ENCODE measurements at regions not wholly inside any gene's neighbourhood (a gene's known extent, or its start where the extent isn't known, plus 50 kb on each side); places are given as distances from the start of the nearest gene placed in this dataset.

DNA sequence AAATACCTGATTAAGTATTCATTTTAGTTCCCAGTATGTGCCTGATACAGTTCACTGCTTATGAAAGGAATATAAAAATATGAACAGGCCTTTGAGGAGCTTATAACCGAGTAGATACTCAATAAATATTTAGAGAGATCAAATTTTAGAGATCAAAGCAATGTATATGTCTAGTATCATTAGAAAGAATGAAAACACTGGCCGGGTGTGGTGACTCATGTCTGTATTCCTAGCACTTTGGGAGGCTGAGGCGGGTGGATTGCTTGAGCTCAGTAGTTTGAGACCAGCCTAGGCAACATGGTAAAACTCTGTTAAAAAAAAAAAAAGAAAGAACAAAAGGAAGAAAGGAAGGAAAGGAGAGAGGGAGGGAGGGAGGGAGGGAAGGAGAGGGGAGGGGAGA, 113.2 kb upstream of the EEA1 start:
- H3K36me3 ChIP-seq = no peaks in the 10 kb centered on the region
- no peak for DNase-seq
- H3K9me3 ChIP-seq = no peaks in the 10 kb centered on the region
- intact Hi-C loops (cut with DNase I) = no loop called here
- no peak overlapping the region for H3K27ac ChIP-seq
- no peak for ATAC-seq
- no peaks in the 10 kb centered on the region for H3K4me1 ChIP-seq
- 89 to 90% methylated on average over 3 of the region's 3 CpGs for WGBS, 2 donors
- H3K27me3 ChIP-seq = no peaks in the 10 kb centered on the region
- TF ChIP-seq CTCF (IDR thresholded peaks at IDR 0.05) = no peak
- H3K4me3 ChIP-seq = no peak overlapping the region

DNA sequence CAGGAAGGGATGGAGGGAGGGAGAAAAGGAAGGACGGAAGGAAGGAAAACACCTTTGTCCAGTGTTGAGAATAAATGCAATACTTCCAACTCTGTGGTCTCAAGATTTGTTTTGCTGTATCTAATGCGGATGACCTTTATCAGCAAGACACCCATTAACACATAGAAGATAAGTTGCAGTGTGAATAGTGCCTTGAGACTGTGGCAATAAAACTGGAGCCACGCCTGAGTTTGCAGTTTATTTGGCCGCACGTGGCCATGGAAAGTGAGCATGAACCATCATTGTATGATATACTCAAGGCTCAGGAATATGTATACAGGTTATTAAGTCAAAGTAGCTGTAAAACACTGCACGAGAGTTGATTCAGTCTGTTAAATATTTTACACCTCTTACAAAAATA, 113.6 kb upstream of the EEA1 start:
- H3K4me3 ChIP-seq = no peak overlapping the region
- intact Hi-C loops (cut with DNase I) = no loop called here
- no peaks in the 10 kb centered on the region for H3K9me3 ChIP-seq
- H3K27ac ChIP-seq = no peak overlapping the region
- no peak for TF ChIP-seq CTCF (IDR thresholded peaks at IDR 0.05)
- 68 to 81% methylated on average over 6 of the region's 6 CpGs for WGBS, 2 donors
- ATAC-seq (no peak), DNase-seq (no peak)
- H3K27me3 ChIP-seq = no peaks in the 10 kb centered on the region
- no peaks in the 10 kb centered on the region for H3K4me1 ChIP-seq
- no peaks in the 10 kb centered on the region for H3K36me3 ChIP-seq

DNA sequence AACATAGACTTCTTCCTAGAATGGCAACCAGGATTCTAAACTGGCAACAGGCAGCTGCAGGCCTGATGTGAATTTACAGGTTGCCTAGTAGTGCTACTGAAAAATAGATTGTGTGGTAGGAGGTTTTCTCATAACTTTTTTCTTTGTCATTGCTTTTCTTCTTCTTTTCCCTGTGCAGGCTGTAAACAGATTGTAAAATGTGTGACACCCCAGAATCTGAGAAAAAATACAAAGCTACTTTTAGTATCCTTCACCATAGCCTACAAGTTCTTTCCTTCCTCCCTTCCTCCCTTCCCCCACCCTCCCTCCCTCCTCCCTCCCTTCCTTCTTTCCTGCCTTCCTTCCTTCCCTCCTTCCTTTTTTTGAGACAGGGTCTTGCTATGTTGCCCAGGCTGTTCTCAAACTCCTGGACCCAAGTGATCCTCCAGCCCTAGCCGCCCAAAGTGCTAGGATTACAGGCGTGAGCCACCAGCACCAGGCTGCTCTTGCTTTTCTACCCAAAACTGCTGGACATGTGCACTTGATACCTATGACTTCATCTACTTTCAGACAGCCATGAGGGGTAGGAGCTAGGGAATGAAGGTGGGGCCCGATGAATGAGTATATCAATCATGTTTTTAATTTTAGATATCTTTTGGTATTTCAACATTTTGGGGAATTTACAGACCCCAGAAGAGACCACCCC, 114.2 kb upstream of the EEA1 start:
- H3K36me3 ChIP-seq = no peaks in the 10 kb centered on the region
- no peak overlapping the region for H3K4me3 ChIP-seq
- no peak for TF ChIP-seq CTCF (IDR thresholded peaks at IDR 0.05)
- no peak overlapping the region for H3K27ac ChIP-seq
- H3K27me3 ChIP-seq = no peaks in the 10 kb centered on the region
- no peaks in the 10 kb centered on the region for H3K9me3 ChIP-seq
- intact Hi-C loops (cut with DNase I) = no loop called here
- no peak for ATAC-seq
- DNase-seq = no peak
- no peaks in the 10 kb centered on the region for H3K4me1 ChIP-seq
- 92 to 95% methylated on average over 3 of the region's 3 CpGs for WGBS, 2 donors

DNA sequence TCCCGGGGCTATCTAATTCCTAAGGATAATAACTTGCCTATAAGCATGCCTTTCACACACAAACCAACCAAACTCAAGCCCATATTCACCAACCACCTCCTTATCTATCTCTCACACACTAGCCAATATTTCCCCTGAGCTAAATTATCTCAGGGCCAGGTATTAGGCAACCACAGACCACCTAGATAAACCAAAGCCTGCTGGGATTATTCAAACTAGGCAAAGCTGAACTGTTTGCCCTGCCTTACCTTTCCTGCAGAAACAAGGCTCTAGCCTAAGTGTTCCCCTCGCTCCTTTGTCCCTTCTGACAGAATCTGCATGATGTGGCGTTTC, 114.7 kb upstream of the EEA1 start:
- DNase-seq = no peak
- Histone ChIP-seq H3K27me3 (no peaks in the 10 kb centered on the region), H3K4me3 (no peak overlapping the region), H3K9me3 (no peaks in the 10 kb centered on the region), H3K36me3 (no peaks in the 10 kb centered on the region), H3K27ac (no peak overlapping the region), H3K4me1 (no peaks in the 10 kb centered on the region)
- TF ChIP-seq CTCF (IDR thresholded peaks at IDR 0.05) = no peak
- 94 to 95% methylated on average over 3 of the region's 3 CpGs for WGBS, 2 donors
- ATAC-seq = no peak
- intact Hi-C loops (cut with DNase I) = no loop called here

Data from heart right ventricle (tissue), 16 donors.